ENCODE measurements at regions not wholly inside any gene's neighbourhood (a gene's known extent, or its start where the extent isn't known, plus 50 kb on each side); places are given as distances from the start of the nearest gene placed in this dataset.
"Not testable (repeated sequence)": the region's sequence is repeated elsewhere in the genome, so short reads cannot be mapped to it uniquely, and the experiment has no call there.

GRCh38 chr5:118405650-118406061 is 582.7 kb downstream of the DTWD2 start:
- Histone ChIP-seq H3K4me1 (ENCODE audit: control insufficient read depth, low read length) (no peaks in the 10 kb centered on the region), H3K4me3 (ENCODE audit: low read length) (no peak overlapping the region), H3K27ac (ENCODE audit: low read depth, low read length) (no peak overlapping the region), H3K79me2 (ENCODE audit: control insufficient read depth, low read length) (no peaks in the 10 kb centered on the region), H3K27me3 (ENCODE audit: control insufficient read depth, low read length) (no peaks in the 10 kb centered on the region), H3K4me2 (ENCODE audit: low read length) (no peak overlapping the region), H3K9me3 (ENCODE audit: control insufficient read depth, insufficient read depth, low read length) (no peaks in the 10 kb centered on the region), H3K9me2 (replicated peaks; ENCODE audit: control insufficient read depth, low read length) (no peaks in the 10 kb centered on the region), H3K36me3 (ENCODE audit: control insufficient read depth, low read length) (no peaks in the 10 kb centered on the region), H4K20me1 (ENCODE audit: control insufficient read depth, insufficient read depth, low read depth, low read length) (no peaks in the 10 kb centered on the region), H3F3A (ENCODE audit: control insufficient read depth, insufficient read depth) (no peaks in the 10 kb centered on the region)
- no peak for TF ChIP-seq CTCF (IDR thresholded peaks at IDR 0.05; ENCODE audit: low read depth, low read length, poor library complexity, severe bottlenecking)
- no peak for TF ChIP-seq EZH2phosphoT487 (IDR thresholded peaks at IDR 0.05; ENCODE audit: borderline replicate concordance, low read length)

GRCh38 chr5:118397236-118397635 is 591.1 kb downstream of the DTWD2 start:
- Histone ChIP-seq H3K36me3 (ENCODE audit: control insufficient read depth, low read length) (no peaks in the 10 kb centered on the region), H3K79me2 (ENCODE audit: control insufficient read depth, low read length) (no peaks in the 10 kb centered on the region), H3K9me3 (ENCODE audit: control insufficient read depth, insufficient read depth, low read length) (no peaks in the 10 kb centered on the region), H3K9me2 (replicated peaks; ENCODE audit: control insufficient read depth, low read length) (no peaks in the 10 kb centered on the region), H4K20me1 (ENCODE audit: control insufficient read depth, insufficient read depth, low read depth, low read length) (no peaks in the 10 kb centered on the region), H3K4me1 (ENCODE audit: control insufficient read depth, low read length) (no peaks in the 10 kb centered on the region), H3K27me3 (ENCODE audit: control insufficient read depth, low read length) (no peaks in the 10 kb centered on the region), H3F3A (ENCODE audit: control insufficient read depth, insufficient read depth) (no peaks in the 10 kb centered on the region), H3K4me2 (ENCODE audit: low read length) (no peak overlapping the region), H3K4me3 (ENCODE audit: low read length) (no peak overlapping the region), H3K27ac (ENCODE audit: low read depth, low read length) (no peak overlapping the region)
- no peak for TF ChIP-seq CTCF (IDR thresholded peaks at IDR 0.05; ENCODE audit: low read depth, low read length, poor library complexity, severe bottlenecking)
- no peak for TF ChIP-seq EZH2phosphoT487 (IDR thresholded peaks at IDR 0.05; ENCODE audit: borderline replicate concordance, low read length)

- Histone ChIP-seq H3K27me3 (ENCODE audit: control insufficient read depth, low read length) (no peaks in the 10 kb centered on the region), H3K9me3 (ENCODE audit: control insufficient read depth, insufficient read depth, low read length) (no peaks in the 10 kb centered on the region), H3F3A (ENCODE audit: control insufficient read depth, insufficient read depth) (no peaks in the 10 kb centered on the region), H3K4me2 (ENCODE audit: low read length) (no peak overlapping the region), H3K79me2 (ENCODE audit: control insufficient read depth, low read length) (no peaks in the 10 kb centered on the region), H3K9me2 (replicated peaks; ENCODE audit: control insufficient read depth, low read length) (no peaks in the 10 kb centered on the region), H3K4me3 (ENCODE audit: low read length) (no peak overlapping the region), H4K20me1 (ENCODE audit: control insufficient read depth, insufficient read depth, low read depth, low read length) (no peaks in the 10 kb centered on the region), H3K27ac (ENCODE audit: low read depth, low read length) (no peak overlapping the region), H3K36me3 (ENCODE audit: control insufficient read depth, low read length) (no peaks in the 10 kb centered on the region), H3K4me1 (ENCODE audit: control insufficient read depth, low read length) (no peaks in the 10 kb centered on the region)
- TF ChIP-seq EZH2phosphoT487 (IDR thresholded peaks at IDR 0.05; ENCODE audit: borderline replicate concordance, low read length), result no peak
- TF ChIP-seq CTCF (IDR thresholded peaks at IDR 0.05; ENCODE audit: low read depth, low read length, poor library complexity, severe bottlenecking), result no peak
Measured at GRCh38 chr5:118392491-118392890, 595.9 kb downstream of the DTWD2 start.

DNA sequence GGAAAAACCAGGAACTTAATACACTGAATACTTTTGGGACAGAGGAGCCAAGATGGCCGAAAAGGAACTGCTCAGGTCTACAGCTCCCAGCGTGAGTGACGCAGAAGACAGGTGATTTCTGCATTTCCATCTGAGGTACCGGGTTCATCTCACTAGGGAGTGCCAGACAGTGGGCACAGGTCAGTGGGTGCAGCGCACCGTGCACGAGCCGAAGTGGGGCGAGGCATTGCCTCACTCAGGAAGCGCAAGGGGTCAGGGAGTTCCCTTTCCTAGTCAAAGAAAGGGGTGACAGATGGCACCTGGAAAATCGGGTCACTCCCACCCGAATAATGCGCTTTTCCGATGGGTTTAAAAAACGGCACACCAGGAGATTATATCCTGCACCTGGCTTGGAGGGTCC is 605.4 kb downstream of the DTWD2 start:
- not testable (repeated sequence) for H3K4me3 ChIP-seq (ENCODE audit: low read length); H3K27me3 ChIP-seq (ENCODE audit: control insufficient read depth, low read length); H3F3A ChIP-seq (ENCODE audit: control insufficient read depth, insufficient read depth); H3K9me3 ChIP-seq (ENCODE audit: control insufficient read depth, insufficient read depth, low read length); H3K79me2 ChIP-seq (ENCODE audit: control insufficient read depth, low read length); H3K4me2 ChIP-seq (ENCODE audit: low read length); H4K20me1 ChIP-seq (ENCODE audit: control insufficient read depth, insufficient read depth, low read depth, low read length); H3K27ac ChIP-seq (ENCODE audit: low read depth, low read length); H3K4me1 ChIP-seq (ENCODE audit: control insufficient read depth, low read length); H3K36me3 ChIP-seq (ENCODE audit: control insufficient read depth, low read length); H3K9me2 ChIP-seq (replicated peaks; ENCODE audit: control insufficient read depth, low read length)
